Duodenal mucosa (tissue), 2 donors: ENCODE measurements at regions not wholly inside any gene's neighbourhood (a gene's known extent, or its start where the extent isn't known, plus 50 kb on each side); places are given as distances from the start of the nearest gene placed in this dataset.

Experiments used
- H3K27ac ChIP-seq: one replicate; pipeline ENCODE4 v1.7.0; 2013; ENCODE audit warnings: low read depth, low read length
- H3K27me3 ChIP-seq, 2 donors: one replicate each; pipeline ENCODE4 v1.7.0; 2013; ENCODE audit warnings: low read length in 2 of 2, control low read depth in 1 of 2; ENCODE audit not compliant: insufficient read depth in 2 of 2, control insufficient read depth in 1 of 2
- H3K36me3 ChIP-seq, 2 donors: one replicate each; pipeline ENCODE4 v1.7.0; 2013; ENCODE audit warnings: low read length in 2 of 2, control low read depth in 1 of 2; ENCODE audit not compliant: insufficient read depth in 2 of 2, control insufficient read depth in 1 of 2
- H3K4me1 ChIP-seq, 2 donors: one replicate each; pipeline ENCODE4 v1.7.0; 2013; ENCODE audit warnings: low read length in 2 of 2, control low read depth in 1 of 2; ENCODE audit not compliant: insufficient read depth in 2 of 2, control insufficient read depth in 1 of 2
- H3K4me3 ChIP-seq, 2 donors: one replicate each; pipeline ENCODE4 v1.7.0; 2013; ENCODE audit warnings: low read length in 2 of 2, low read depth in 1 of 2
- H3K9ac ChIP-seq, 2 donors: one replicate each; pipeline ENCODE4 v1.7.0; 2013; ENCODE audit warnings: low read length in 2 of 2, low read depth in 1 of 2
- H3K9me3 ChIP-seq, 2 donors: one replicate each; pipeline ENCODE4 v1.7.0; 2013; ENCODE audit warnings: low read length in 2 of 2, control low read depth in 1 of 2; ENCODE audit not compliant: control insufficient read depth in 1 of 2

- Histone ChIP-seq H3K4me1 (no peaks in the 10 kb centered on the region), H3K27ac (no peak overlapping the region), H3K36me3 (no peaks in the 10 kb centered on the region), H3K9ac (no peak overlapping the region), H3K4me3 (no peak overlapping the region), H3K9me3 (no peaks in the 10 kb centered on the region), H3K27me3 (peaks cover 5 to 17% of the 10 kb centered on the region in 2 donors)
These were observed 272.7 kb upstream of the MVB12B start for GRCh38 chr9:126053913-126054312.

DNA sequence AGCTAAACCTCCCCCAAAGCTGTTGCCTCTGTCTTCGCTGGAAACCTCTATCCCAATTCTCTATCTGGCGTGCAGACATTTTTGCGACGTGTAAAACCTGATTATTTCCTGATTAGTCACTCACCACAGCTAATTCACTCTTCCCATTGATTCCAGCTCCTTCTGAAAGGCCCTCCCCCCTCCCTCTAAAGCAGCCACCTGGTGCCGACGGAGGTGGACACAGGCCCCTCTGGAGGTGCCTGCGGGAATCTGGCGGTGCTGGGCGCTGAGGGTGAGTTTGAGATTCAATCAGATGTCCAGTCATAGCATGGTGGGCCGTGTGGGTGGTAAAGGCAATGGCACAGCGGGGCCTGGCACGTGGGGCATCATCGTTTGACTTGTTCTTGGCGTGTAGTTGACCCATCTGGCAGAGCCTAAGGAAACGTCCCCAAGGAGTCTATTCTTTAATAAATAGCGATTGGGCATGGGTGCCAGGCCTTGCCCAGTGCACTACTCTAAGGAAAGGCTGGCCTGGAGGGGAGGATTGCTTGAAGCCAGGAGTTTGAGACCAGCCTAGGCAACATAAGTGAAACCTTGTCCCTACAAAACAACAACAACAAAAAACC, 271.1 kb upstream of the MVB12B start:
- no peaks in the 10 kb centered on the region for H3K36me3 ChIP-seq
- no peaks in the 10 kb centered on the region for H3K4me1 ChIP-seq
- H3K9ac ChIP-seq = no peak overlapping the region
- no peak overlapping the region for H3K27ac ChIP-seq
- H3K4me3 ChIP-seq = no peak overlapping the region
- H3K9me3 ChIP-seq = no peaks in the 10 kb centered on the region
- peaks cover 10 to 19% of the 10 kb centered on the region in 2 donors for H3K27me3 ChIP-seq

DNA sequence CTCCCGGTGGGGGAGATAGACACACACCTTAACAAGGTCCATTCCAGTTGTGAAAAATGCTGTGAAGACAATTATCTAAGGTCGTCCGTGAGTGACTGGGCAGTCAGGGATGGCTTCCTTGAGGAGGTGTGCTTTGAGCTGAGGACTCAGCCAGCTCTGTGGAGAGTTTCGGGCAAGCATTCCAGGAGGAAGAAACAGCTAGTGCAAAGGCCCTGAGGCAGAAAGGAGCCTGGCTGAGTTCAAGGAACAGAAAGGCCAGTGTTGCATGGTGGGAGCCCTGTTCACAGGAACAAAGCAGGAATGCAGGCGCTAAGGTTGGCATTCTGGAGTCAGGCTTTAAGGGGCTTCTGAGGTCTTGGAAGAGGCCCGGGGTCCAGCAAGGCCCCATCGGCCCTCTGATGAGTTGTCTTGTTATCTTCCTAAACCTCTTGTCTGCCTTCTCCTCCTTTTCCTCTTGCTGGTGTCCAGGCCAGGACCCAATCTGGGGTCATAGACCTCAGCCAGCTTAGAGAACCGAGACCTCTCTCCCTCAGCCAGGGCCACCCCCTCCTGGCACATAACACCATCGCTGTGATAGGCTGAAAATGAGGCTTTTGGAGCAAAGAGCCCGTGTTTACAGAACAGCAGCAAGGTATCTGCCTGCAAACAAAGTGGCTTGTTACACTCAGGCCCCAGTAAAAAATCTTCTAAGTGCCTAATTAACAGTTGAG, 270.2 kb upstream of the MVB12B start:
- Histone ChIP-seq H3K27me3 (peaks cover 10 to 25% of the 10 kb centered on the region in 2 donors), H3K9ac (no peak overlapping the region), H3K9me3 (no peaks in the 10 kb centered on the region), H3K4me1 (no peaks in the 10 kb centered on the region), H3K36me3 (no peaks in the 10 kb centered on the region), H3K4me3 (no peak overlapping the region), H3K27ac (no peak overlapping the region)

- Histone ChIP-seq H3K4me3 (no peak overlapping the region), H3K36me3 (no peaks in the 10 kb centered on the region), H3K9me3 (no peaks in the 10 kb centered on the region), H3K9ac (no peak overlapping the region), H3K27ac (no peak overlapping the region), H3K4me1 (no peaks in the 10 kb centered on the region), H3K27me3 (peaks cover 10 to 18% of the 10 kb centered on the region in 2 donors)
These were observed 269.4 kb upstream of the MVB12B start for GRCh38 chr9:126057121-126057825.

GRCh38 chr9:126058011-126058531, 268.6 kb upstream of the MVB12B start:
- H3K27me3 ChIP-seq = peaks cover 10 to 18% of the 10 kb centered on the region in 2 donors
- no peak overlapping the region for H3K4me3 ChIP-seq
- no peaks in the 10 kb centered on the region for H3K4me1 ChIP-seq

GRCh38 chr9:126058591-126058990, 268.0 kb upstream of the MVB12B start:
- no peaks in the 10 kb centered on the region for H3K36me3 ChIP-seq
- no peak overlapping the region for H3K4me3 ChIP-seq
- peaks cover 7 to 13% of the 10 kb centered on the region in 2 donors for H3K27me3 ChIP-seq
- no peak overlapping the region for H3K9ac ChIP-seq
- no peak overlapping the region for H3K27ac ChIP-seq
- H3K4me1 ChIP-seq = no peaks in the 10 kb centered on the region
- H3K9me3 ChIP-seq = peaks cover 0 to 3% of the 10 kb centered on the region in 2 donors

More at GRCh38 chr9:126058011-126058531, 268.6 kb upstream of the MVB12B start:
- no peak overlapping the region for H3K27ac ChIP-seq
- no peak overlapping the region for H3K9ac ChIP-seq
- H3K36me3 ChIP-seq = no peaks in the 10 kb centered on the region
- H3K9me3 ChIP-seq = peaks cover 0 to 3% of the 10 kb centered on the region in 2 donors

DNA sequence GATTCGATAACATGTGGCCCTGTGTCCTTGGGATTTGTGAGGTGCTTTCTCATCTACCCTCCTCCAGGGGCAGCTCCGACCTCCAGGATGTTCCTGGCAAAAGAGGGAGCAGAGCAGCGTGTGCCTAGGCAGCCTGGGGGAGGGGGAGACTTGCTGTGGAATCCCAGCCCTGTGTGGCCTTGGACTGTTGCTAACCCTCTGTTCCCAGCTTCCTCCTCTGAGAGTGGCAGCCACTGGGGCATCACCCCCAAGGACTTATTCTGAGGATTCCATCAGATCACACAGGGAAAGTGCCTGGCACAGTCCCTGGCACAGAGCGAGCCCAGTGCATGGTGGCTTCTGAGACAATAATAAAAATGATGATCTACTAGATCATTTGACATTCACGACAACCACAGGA, 265.1 kb upstream of the MVB12B start:
- H3K9me3 ChIP-seq = peaks cover 0 to 3% of the 10 kb centered on the region in 2 donors

GRCh38 chr9:126062158-126062886, 264.3 kb upstream of the MVB12B start:
- Histone ChIP-seq H3K4me3 (no peak overlapping the region), H3K27ac (no peak overlapping the region), H3K36me3 (no peaks in the 10 kb centered on the region), H3K9ac (no peak overlapping the region), H3K27me3 (peaks cover 5 to 13% of the 10 kb centered on the region in 2 donors), H3K4me1 (no peaks in the 10 kb centered on the region), H3K9me3 (peaks cover 0 to 3% of the 10 kb centered on the region in 2 donors)

More for the DNA sequence above, 265.1 kb upstream of the MVB12B start:
- no peaks in the 10 kb centered on the region for H3K36me3 ChIP-seq
- H3K27ac ChIP-seq = no peak overlapping the region
- no peaks in the 10 kb centered on the region for H3K4me1 ChIP-seq
- H3K27me3 ChIP-seq = peaks cover 5 to 13% of the 10 kb centered on the region in 2 donors
- no peak overlapping the region for H3K4me3 ChIP-seq
- H3K9ac ChIP-seq = no peak overlapping the region

GRCh38 chr9:126063326-126063725, 263.3 kb upstream of the MVB12B start:
- Histone ChIP-seq H3K4me3 (no peak overlapping the region), H3K9ac (no peak overlapping the region), H3K27ac (no peak overlapping the region), H3K27me3 (peaks cover 5 to 13% of the 10 kb centered on the region in 2 donors), H3K4me1 (no peaks in the 10 kb centered on the region), H3K9me3 (peaks cover 0 to 3% of the 10 kb centered on the region in 2 donors), H3K36me3 (no peaks in the 10 kb centered on the region)
